Omental fat pad (tissue), 3 donors: ENCODE measurements at regions not wholly inside any gene's neighbourhood (a gene's known extent, or its start where the extent isn't known, plus 50 kb on each side); places are given as distances from the start of the nearest gene placed in this dataset.

Source experiments
- ATAC-seq: fragments of 150-250 bp; one replicate; pipeline ENCODE4 v1.9.1; 2016; ENCODE audit warnings: mild to moderate bottlenecking, moderate library complexity; ENCODE audit not compliant: low FRiP score
- DNase-seq: peaks from one replicate; pipeline ENCODE4 v3.0.0-alpha.2; 2019; ENCODE audit warnings: low spot score
- TF ChIP-seq, protein P1 (sequence below), 3 donors: fragments of 450-650 bp; IDR thresholded peaks; one replicate each; pipeline ENCODE4 v1.5.1; 2016 to 2017; ENCODE audit warnings: antibody characterized with exemption in 3 of 3, mild to moderate bottlenecking in 3 of 3, moderate library complexity in 2 of 3

DNA sequence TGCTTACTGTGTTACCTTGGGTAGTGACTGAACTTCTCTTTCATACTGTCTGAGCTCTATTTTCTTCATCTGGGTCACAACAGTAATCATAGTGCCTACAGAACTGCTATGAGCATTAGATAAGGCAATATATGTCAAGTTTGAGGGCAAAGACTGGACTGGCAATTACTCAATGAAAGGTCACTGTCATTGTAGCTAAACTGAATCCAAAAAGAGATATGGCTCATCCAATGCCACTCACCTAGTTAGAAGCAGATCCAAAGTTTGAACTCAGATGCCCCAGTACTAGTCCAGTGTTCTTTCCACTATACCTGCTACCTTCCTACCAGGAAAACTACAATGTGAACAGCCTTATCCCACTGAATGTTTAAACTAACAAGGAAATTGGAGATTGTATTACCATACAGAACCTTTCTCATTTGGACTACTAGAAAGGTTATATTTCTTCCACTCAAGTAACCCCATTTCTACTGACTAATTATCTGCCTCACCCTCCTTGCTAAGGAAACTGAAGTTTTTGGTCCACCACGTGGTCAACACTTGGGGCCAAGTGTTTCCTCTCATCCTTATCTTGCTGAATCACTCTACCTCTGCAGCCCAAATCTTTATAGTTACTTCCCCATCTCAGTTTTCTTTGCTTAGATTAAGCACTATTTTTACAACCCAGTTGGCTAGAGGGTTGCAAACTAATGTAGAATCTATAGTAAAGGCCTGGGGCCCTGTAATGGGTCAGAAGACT lies 202.3 kb upstream of the LPP start:
- DNase-seq: no peak
- TF ChIP-seq, protein P1, sequence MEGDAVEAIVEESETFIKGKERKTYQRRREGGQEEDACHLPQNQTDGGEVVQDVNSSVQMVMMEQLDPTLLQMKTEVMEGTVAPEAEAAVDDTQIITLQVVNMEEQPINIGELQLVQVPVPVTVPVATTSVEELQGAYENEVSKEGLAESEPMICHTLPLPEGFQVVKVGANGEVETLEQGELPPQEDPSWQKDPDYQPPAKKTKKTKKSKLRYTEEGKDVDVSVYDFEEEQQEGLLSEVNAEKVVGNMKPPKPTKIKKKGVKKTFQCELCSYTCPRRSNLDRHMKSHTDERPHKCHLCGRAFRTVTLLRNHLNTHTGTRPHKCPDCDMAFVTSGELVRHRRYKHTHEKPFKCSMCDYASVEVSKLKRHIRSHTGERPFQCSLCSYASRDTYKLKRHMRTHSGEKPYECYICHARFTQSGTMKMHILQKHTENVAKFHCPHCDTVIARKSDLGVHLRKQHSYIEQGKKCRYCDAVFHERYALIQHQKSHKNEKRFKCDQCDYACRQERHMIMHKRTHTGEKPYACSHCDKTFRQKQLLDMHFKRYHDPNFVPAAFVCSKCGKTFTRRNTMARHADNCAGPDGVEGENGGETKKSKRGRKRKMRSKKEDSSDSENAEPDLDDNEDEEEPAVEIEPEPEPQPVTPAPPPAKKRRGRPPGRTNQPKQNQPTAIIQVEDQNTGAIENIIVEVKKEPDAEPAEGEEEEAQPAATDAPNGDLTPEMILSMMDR (IDR thresholded peaks at IDR 0.05): no peak
- ATAC-seq: no peak

DNA sequence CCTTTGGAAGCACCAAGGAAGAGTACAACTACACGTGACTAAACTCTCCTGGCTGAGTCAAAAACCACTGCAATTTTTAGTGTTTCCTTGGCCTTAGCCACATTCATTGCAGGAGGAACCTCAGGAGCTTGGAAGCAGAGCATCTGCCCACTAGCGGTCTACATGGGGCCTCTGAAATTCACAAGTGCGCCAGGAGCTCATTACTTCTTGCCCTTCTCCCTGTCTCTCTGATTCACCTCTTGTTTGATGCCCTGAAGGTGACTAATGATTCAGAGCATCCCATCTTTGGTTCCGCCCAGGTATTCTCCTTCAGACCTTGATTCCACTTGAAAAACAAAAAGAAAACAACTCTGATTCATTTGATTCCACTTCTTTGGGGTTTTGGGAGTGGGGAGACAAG lies 201.1 kb upstream of the LPP start:
- no peak for ATAC-seq

DNA sequence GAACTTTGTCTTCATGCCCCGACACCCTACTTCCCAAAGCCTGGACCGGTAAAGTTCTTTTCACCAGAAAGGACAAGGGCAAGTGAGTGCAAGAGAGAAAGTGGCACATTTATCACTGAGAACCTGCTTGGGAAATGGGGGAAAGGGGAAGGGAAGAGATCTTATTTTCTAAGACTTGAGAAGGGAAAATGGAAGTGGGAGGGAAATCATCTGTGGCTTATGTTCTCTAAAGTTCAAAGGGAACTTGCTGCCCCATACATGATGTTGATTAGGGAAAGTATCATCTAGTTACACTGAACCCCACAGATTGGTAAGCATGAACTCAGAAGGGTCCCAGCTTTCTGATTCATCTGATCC lies 199.5 kb upstream of the LPP start:
- DNase-seq (no peak), ATAC-seq (no peak)
- TF ChIP-seq, protein P1 (IDR thresholded peaks at IDR 0.05): no peak

More for the DNA sequence above, 201.1 kb upstream of the LPP start:
- no peak for DNase-seq
- TF ChIP-seq, protein P1 (IDR thresholded peaks at IDR 0.05): no peak

DNA sequence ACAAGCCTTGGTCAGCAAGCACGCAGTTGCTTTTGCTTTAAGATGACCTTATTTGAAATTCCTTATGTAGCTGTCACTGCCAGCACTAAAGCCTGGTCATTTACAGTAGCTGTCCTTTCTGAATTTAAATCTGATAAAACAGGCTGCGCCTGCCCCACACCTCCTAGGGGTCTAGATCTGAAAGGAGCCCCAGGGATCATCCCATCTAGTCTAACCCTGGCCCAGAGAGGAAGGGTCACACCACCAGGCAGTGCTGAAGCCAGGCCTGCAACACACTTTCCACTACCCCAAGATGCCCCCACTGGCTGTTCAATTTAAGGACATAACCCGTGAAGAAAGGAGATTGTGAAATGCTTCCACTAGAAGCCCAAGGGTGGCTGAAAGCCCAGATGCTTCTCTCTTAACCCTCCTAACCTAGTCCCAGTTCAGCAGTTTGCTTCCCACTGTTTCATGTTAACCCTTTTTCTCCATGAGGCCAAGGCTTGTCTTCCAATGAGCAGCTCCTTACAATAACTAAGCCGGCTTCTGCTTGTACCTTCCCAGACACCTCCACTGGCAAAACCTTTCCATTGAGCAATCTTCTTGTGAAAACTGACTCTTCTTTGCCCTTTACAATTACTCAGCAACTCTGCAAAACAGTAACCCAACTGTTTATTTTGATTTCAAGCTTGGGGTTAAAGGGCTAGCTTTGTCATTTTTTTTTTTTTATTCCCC lies 198.9 kb upstream of the LPP start:
- peak; percentile 75 for ATAC-seq
- TF ChIP-seq, protein P1 (IDR thresholded peaks at IDR 0.05): no peak
- DNase-seq: no peak

DNA sequence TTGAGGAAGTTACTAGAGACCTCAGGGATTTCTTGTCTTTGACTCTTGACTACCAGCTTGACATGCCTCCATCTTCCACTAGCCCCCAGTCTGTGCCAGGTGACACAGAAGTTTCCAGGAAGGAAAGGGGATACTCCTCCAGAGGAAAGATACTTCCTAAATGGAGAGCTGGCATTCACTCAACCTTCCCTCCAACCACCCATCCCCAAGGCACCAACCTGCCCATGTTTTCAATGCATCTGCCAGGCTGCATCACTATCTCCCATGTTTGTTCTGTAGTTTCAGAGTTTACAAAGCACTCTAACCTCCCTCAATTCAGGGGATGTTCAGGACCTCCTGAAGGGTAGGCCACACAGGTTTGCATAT lies 198.4 kb upstream of the LPP start:
- DNase-seq (no peak), ATAC-seq (no peak)
- TF ChIP-seq, protein P1 (IDR thresholded peaks at IDR 0.05): no peak

DNA sequence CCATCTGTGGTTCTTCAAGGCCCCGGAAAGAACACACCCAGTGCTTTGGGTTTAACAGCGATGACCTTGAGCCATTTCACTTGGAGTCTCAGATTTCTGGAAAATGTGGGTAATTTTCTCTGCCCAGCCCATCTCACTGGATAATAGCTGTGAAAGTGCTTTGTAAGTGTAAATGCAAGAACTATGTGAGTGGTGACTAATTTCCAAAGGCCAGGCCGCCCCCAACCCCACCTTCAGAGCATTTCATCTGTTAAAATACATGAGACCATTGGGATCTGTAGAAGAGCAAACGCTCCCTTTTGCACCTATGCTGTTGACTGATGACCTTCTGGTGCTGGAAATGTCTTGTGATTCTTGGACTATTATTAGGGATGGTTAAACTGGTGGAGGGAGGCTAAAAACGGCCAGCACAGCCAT lies 196.8 kb upstream of the LPP start:
- TF ChIP-seq, protein P1 (IDR thresholded peaks at IDR 0.05): no peak
- DNase-seq: no peak
- ATAC-seq: no peak

DNA sequence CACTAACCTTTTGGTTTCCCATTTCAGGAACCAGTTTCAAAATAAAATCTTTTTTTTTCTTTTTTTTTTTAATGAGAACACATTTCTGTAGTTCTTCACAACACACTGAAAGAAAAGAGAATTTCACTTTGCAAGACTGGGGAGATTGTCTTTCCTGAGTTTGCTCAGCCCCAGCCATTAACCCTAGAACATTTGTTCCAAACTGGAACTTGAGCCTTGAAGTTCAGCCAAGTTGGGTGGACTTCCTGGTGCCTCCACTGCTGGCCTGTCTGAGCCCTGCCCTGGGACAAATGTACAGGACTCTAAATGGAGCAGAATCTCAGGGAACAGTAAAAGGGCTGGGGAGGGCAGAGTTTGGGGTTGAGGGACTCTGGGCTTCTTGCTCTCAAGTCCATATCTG lies 196.4 kb upstream of the LPP start:
- no peak for DNase-seq
- no peak for ATAC-seq
- TF ChIP-seq, protein P1 (IDR thresholded peaks at IDR 0.05): no peak
